Middle frontal gyrus (tissue), 1 donor: ENCODE measurements at regions not wholly inside any gene's neighbourhood (a gene's known extent, or its start where the extent isn't known, plus 50 kb on each side); places are given as distances from the start of the nearest gene placed in this dataset.
A peak's percentile ranks its signal among the peaks of the same experiment; 100 is the strongest.

Source experiments
- DNase-seq: peaks from one replicate; pipeline ENCODE4 v3.0.0-alpha.2; 2015; ENCODE audit warnings: low spot score; ENCODE audit errors: extremely low spot score

- DNase-seq: no peak
These were observed 187.0 kb upstream of the ANO3 start for GRCh38 chr11:26144911-26145310.

- no peak for DNase-seq
These were observed 182.3 kb upstream of the ANO3 start for GRCh38 chr11:26149585-26149984.

DNA sequence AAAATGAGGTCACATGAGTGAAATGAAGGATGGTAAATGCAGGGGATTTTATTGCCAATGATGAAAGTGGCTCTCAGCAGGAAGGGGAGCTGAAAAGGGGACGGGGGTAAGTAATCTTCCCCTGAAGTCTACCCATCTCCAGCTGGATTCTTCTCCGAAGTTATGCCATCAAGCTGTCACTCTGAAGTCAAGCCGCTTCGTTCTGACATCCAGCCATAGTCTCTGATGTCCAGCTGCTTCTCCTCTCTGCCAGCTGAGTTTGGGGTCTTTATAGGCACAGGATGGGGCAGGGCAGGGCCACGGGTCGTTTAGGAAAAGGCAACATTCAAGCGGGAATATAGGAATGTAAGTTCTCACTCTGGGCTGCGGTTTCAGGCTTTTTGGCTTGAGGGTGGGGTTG lies 181.9 kb upstream of the ANO3 start:
- no peak for DNase-seq

DNA sequence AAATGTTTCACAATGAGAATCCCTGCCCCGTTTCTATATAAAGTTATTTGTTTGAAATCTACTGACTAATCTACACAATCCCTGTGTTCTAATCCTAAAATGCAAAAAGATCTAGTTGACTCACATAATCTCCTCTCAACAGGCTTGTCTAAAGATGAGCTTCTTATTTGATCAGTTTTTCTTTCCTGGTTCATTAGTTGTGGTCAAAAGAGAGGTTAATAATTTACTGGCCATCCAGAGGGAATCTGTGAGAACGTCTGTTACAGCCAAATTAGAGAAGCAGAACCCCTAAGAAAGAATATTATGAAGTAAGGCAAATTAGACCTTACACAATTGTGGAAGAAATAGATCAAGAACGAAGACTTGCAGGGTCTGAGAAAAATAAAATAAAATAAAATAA lies 173.7 kb upstream of the ANO3 start:
- no peak for DNase-seq

GRCh38 chr11:26162291-26162690 lies 169.6 kb upstream of the ANO3 start:
- no peak for DNase-seq

DNA sequence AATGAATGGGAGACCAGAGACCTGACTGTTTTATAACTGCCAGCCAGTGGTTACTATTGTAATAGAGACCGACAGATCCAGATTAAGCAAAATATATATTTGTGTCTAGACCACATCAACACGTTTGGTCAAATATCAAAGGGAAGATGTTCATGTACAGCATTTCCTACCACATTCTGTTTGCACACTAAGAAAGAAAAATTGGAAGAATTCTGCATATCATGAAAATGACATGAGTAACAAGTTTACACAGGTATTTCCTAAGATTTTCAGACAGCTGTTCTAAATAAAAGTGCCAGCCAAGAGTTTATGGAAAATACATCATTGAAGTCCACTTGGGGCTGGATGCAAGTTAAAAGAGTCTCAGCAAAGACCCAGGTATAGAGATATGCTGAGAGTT lies 145.5 kb upstream of the ANO3 start:
- DNase-seq: no peak

DNA sequence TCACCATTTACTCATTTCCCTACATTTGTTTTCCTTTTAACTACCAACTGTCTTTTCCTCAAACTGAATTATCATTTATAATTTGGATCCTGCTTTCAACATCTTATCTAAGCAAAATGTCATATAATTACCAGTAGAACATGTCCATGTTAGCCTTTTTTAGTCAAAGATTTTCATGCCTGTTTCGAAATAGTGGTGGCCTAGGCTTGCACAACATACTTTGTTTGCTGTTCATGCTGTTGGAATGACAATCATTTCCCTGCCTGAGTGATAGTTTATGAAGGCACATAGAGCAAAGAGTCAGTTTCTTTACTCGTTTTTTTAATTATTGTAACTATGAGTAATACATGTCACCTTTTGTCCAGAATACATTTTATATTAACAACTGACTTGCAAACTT lies 144.3 kb upstream of the ANO3 start:
- no peak for DNase-seq

DNA sequence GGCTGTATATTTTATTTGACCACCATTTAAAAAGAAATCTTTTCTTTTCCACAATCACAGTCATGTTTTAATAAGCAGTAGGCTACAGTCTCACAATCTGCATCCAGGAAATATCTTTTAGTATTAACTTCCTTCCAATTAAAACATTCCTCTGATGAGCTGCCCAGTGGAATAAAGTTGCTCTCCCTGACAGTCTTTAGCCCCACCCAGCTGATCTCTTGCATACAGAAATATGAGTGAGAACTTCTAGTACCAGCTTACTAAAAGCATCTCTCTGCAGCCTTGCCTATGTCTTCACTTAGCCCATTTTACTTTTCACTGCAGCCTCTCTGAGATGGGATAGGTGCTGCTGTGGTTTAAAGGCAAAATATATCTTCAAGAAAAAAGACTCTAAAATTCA lies 143.4 kb upstream of the ANO3 start:
- no peak for DNase-seq

DNA sequence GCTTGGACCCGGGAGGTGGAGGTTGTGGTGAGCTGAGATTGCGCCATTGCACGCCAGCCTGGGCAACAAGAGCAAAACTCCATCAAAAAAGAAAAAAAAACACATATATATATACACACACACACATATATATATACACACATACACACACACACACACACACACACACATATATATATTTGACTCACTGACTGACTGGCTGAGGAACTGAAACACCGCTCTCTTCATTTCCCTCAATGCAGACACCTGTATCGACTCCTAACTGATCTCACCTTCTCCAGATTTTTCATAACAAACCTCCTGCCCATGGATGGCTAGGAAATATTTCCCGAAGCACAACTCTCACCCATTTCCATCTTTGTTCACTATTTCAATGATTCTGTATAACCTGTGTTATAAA lies 140.7 kb upstream of the ANO3 start:
- no peak for DNase-seq

- no peak for DNase-seq
These were observed 138.1 kb upstream of the ANO3 start for GRCh38 chr11:26193694-26194365.

GRCh38 chr11:26194881-26195280 lies 137.0 kb upstream of the ANO3 start:
- no peak for DNase-seq

DNA sequence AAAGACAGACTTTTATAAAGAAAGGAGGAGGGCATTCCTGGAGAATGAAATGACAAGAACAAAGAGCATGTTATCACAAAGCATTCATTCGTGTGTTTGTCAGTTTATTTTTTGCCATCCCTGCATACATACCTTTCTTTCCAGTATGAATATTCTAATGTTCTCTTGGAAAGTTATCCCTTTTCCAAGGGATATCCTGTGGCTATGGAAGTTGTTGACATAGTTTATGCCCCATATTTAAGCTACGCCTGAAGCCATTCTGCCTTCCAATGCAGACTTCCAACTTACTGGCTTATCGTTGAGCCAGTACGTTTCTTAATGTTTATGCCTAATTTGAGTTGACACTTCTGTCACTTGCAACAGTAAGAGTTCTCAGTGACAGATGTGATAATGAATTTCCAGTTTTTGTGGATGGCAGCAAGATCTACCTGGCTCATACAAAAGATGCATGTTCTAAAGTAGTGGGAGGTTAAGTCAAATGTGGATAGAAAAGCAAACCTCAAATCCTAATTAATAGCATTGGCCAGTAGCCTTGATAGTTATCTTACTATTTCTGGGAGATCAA lies 133.3 kb upstream of the ANO3 start:
- no peak for DNase-seq

DNA sequence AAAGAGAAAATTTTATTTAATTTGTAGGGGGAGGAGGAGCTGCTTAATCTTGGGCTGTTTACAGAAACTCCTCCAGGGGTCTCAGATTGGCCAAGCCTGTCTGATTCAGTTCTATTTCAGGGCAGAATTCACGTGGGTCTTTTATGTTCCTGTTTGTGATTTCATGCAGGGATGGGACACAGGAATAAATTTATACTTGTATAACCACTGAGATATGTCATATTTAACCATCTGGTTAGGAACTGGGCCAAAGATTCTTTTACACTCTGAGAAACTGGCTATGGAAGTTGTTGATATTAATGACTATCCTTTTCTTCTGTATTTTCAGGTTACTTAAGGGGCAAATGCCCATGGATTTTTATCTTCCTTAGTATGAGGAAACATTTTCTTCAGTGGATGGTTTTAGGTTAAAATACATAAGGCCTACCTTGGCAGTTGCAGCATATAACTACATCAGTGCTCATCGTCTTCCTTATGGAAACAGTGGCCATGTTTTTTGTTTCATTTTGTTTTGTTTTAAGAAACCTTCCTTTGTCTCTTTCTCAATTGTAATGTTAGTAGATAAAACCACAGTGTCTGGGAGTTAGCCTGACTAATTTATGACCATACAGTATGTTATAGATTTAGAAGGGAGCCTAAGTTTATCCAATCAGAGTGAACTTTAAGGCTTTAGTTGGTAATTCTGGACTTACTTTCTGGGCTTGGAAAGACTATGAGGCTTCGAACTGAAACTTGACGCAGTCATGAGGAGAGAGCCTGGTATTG lies 132.4 kb upstream of the ANO3 start:
- no peak for DNase-seq

DNA sequence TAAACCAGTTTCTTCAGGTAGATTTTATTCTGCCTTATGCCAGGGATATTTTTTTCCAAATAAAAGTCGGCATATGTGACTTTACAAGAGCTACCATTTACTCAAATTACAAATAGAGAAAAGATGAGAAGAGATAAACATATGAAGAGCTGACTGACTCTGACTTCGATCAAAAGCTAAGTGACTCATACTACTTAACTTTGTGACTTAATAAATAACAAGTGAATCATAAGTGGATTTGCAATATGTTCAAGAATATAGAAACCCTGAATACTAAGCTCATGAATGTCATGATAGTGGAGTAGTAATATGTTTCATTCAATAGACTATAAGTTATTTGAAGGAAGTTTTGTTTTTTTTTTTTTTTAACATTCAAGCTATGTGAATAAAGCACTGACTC lies 130.5 kb upstream of the ANO3 start:
- no peak for DNase-seq

DNA sequence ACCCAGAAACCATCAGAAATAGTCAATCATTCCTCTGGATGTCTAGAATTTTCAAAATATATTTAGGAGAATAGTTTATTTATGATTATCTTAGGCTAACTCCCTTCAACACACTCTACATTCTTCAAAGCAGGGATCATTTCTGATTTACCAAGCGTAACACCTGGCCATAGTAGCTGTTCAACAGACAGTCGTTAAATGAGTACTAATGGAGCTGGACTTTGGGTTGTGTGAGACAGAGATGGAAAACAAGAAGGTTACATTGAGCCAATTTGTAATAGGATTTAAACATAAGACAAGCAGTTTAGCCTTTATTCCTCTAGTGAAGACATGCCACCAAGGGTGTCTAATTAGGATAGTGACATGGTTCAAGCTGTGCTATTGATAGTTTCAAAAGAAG lies 129.2 kb upstream of the ANO3 start:
- no peak for DNase-seq

GRCh38 chr11:26204101-26204500 lies 127.8 kb upstream of the ANO3 start:
- no peak for DNase-seq

GRCh38 chr11:26204839-26205238 lies 127.1 kb upstream of the ANO3 start:
- DNase-seq: no peak

GRCh38 chr11:26219183-26220117 lies 112.5 kb upstream of the ANO3 start:
- no peak for DNase-seq

GRCh38 chr11:26225646-26226045 lies 106.3 kb upstream of the ANO3 start:
- peak; percentile 66 for DNase-seq

DNA sequence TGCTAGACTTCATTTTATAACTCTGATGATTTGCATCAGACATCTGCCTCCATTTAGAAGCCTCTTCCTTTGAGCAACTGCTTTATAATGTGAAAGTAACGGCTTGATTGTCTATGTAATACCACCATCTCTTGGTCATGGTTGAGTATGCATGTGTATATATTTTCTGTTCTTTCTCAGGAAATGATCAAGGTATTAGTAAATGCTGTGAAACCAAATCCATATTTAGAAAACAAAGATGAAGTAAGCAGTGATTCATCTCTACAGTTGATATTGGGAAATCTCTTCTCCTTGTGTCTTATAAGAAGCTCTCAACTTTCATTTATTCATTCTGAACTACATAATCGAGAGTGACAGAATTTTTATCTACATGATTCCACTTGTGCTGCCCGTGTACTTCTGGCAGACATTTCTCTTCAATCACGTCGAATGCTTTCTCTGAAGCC lies 104.6 kb upstream of the ANO3 start:
- no peak for DNase-seq

- DNase-seq: no peak
These were observed 103.9 kb upstream of the ANO3 start for GRCh38 chr11:26227883-26228502.
